GM21381 (cell line): ENCODE measurements at regions not wholly inside any gene's neighbourhood (a gene's known extent, or its start where the extent isn't known, plus 50 kb on each side); places are given as distances from the start of the nearest gene placed in this dataset.

Source experiments
- ATAC-seq: cut with Tn5 transposase; IDR thresholded peaks from one replicate; pipeline ENCODE4 v1.9.1; 2021; ENCODE audit warnings: mild to moderate bottlenecking, moderate library complexity; ENCODE audit not compliant: unreplicated experiment

DNA sequence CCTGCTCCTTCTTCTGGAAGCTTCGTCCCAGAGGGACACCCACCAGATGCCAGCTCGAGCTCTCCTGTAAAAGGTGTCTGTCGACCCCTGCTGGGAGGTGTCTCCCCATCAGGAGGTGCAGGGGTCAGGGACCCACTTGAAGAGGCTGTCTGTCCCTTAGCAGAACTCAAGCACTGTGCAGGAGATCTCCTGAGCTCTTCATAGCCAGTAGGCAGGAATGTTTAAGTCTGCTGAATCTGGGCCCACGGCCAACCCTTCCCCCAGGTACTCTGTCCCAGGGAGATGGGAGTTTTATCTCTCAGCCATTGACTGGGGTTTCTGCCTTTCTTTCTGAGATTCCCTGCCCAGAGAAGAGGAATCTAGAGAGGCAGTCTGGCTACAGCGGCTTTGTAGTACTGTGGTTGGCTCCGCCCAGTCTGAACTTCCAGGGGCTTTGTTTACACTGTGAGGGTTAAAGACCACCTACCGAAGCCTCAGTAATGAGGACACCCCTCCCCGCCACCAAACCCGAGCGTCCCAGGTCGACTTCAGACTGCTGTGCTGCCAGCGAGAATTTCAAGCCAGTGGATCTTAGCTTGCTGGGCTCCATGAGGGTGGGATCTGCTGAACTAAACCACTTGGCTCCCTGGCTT lies 1383.0 kb upstream of the TENM3 start:
- ATAC-seq: no peak

DNA sequence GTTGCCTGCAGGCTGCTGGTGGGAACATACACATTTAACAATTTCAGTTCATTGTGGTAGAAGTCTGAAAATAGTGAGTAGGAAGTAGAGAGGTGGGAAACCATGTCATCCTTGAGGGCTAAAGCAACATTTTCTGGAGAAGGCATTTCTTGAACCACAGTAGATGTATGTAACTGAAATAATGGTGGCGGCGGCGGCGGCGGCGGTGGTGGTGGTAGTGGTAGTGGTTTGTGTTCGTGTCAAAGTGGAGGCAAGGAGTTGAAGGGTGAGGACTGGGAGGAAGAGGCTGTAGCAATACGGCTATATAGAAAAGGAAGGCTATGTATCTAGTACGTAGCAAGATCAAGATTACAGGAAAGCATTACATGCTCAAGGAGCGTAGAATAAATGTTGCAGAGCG lies 1381.6 kb upstream of the TENM3 start:
- no peak for ATAC-seq

DNA sequence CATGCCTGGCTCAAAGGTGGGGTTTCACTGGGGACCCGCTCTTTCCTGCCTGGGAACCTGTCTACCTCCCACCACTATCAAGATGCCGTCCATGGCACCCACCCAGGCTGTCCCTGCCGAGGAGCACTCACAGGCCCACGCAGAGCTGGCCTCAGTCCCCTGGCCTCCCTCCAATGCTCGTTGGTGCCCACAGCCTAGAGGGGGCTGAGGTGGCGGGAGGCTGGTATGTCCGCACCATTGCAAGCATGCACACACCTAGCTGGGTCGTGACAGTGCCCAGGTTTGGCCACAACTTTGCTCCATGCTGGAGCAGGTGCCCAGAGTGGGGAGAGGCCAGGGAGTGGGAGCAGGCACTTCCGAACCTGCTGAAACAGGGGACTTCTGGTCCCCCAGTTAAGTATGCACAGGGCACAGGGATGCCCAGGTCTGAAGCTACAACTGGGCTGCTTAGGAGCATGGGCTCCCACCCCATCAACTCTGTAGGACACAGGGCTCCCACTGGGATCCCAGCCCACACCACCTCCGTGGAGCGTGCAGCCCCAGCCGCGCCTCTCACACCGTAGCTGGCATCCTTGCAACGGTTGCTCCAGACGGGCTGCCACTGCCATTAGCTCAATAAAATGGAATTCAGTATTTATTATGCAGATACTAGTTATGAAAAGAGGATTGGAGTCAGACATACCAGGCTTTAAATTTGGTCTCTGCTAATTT lies 1376.1 kb upstream of the TENM3 start:
- ATAC-seq: no peak

DNA sequence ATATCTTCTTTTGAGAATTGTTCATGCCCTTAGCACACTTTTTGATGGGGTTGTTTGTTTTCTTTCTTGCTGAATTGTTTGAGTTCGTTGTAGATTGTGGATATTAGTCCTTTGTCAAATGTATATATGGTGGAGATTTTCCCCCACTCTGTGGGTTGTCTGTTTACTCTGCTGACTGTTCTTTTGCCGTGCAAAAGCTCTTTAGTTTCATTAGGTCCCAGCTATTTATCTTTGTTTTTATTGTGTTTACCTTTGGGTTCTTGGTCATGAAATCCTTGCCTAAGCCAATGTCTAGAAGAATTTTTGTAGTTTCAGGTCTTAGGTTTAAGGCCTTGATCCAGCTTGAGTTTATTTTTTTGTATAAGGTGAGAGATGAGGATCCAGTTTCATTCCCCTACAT lies 1372.6 kb upstream of the TENM3 start:
- ATAC-seq: no peak

DNA sequence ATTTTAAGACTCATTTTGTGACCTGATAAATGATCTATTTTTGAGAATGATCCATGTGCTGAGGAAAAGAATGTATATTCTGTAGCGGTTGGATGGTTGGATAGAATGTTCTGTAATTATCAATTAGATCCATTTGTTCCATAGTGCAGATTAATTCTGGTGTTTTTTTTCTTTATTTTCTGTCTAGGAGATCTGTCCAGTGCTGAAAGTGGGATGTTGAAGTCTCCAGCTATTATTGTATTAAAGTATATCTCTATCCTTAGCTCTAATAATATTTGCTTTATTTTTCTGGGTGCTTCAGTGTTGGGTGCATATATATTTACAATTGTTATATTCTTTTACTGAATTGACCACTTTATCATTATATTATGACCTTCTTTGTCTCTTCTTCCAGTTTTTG lies 1344.9 kb upstream of the TENM3 start:
- ATAC-seq: no peak

DNA sequence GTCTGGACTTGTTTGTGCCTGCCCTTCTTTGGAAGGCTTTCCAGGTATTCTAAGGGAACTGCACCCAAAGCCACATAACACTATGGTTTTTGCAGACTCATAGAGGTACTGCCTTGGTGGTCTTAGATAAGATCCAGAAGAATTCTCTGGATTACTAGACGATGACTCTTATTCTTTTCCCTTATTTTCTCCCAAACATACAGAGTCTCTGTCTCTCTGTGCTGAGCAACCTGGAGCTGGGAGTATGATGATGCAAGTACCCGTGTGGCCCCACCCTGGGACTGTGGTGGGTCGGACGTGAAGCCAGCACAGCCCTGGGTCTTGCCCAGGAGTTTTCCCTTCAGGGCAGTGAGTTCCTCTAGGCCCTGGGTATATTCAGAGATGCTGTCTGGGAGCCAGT lies 1342.4 kb upstream of the TENM3 start:
- no peak for ATAC-seq

DNA sequence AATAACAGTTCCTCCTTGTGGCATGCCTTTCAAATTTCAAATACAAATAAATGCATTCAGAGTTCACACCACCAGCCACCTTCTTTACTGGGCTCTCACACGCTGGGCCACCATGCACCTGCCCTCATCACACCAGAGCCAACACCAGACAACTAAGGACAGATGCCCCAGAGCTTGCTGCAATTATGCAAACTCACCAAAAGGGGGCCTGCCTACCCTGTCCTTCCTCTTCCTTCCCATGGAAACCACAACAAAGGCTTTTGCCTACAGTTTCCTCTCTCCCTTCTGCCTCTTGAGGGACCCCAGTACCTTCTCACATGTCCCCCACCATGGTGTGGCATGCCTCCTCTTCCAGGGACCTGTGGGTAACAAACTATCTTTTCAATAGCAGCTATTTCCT lies 1333.9 kb upstream of the TENM3 start:
- no peak for ATAC-seq

DNA sequence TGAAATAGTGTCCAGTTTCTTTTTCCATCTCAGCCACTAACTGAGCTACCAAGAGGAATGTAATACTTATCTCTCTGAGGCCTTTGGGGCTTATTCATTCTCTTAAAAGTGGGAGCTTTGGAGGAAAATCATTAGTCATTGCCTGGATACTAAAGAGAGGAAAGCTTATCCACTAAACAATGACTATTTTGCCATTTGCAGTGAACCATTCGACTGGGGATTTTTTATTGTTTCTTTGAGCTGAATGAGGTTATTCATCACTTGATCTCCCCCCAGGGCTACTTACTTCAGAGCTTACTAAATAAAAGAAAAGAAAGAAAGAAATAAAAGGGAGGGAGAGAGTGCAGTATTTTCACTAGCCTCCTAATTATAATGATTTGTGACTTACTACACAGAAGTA lies 1329.5 kb upstream of the TENM3 start:
- ATAC-seq: no peak

DNA sequence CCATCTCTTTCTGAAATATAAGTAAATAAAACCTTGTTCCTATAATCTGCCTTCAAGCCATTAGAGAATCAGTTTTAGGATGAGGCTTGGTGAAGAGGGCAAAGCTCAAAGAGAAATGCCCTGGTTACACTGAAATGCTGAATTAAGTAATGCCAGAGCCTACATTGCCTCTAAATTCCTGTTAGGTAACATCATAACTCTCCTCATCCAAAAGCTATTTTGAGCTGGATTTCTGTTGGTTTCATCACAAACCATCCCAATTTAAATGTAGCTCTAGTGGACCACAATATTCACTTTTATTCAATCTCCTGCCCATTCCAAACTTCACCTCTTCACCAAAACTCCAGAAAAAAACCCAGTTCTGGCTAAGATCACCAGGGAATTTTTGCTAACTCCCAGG lies 1319.7 kb upstream of the TENM3 start:
- no peak for ATAC-seq

DNA sequence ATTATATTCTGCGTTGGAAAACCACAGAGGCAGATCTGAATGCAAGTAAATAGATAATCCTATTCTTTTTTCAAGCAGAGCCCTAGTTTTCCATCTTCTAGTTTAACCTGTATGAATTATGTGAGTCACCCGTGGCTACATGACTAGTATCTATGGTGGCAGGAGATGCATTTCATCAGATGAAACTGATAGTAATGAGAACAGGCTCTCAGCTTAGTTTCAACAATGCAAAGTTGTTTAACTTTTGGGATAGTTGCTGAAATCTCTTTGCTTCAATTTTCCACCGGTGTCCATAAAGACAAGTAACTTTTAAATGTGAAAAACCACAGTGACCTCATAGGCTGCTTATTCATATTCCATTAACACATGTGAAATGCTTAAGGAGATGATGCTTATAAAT lies 1317.4 kb upstream of the TENM3 start:
- ATAC-seq: no peak

DNA sequence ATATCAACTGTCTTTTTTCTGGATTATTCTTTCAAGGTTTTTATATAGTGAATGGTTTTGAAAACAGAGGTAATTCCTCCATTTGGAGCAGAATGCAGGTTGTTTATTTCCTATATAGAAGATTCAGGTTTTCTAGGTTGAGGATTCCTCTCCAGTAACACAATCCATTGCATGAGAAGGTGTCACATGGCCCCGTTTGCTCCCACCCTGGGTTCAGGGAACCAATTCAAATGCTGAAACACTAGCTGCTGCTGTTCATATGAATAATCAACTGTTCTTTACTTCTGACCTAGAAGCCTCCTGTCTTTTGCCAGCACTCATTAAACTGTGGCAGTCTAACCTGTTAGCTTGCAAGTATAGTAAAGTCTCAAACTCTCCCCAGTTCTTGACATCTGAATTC lies 1316.9 kb upstream of the TENM3 start:
- ATAC-seq: no peak

DNA sequence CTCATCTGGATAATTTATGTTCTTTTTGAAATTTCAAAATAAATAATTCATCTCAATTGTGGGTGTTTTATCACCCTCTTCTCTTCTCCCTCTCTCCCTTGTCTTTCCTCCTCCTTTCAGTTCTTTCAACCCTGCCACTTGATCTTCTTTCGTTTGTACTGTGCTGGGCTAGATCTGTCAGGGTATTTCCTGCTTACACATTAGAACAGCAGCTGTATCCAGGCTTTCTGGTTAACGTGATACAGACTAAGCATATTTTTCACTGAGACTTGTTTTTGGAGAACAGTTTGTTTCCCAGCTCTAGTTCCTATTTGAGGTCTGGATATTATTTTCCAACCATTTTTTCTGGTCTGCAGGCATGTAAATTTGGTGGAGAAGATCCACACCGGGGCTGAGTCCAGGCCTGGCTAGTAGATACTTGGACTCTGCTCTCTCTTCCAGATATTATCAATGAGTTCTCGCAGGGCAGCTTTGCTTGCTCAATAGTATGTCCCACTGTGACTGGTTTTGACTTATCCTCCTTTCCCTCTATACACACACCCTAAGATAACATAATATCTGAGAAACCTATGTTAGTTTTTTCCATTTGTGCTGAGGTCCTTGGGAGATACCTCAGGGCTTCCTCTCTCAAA lies 1310.7 kb upstream of the TENM3 start:
- ATAC-seq: no peak

DNA sequence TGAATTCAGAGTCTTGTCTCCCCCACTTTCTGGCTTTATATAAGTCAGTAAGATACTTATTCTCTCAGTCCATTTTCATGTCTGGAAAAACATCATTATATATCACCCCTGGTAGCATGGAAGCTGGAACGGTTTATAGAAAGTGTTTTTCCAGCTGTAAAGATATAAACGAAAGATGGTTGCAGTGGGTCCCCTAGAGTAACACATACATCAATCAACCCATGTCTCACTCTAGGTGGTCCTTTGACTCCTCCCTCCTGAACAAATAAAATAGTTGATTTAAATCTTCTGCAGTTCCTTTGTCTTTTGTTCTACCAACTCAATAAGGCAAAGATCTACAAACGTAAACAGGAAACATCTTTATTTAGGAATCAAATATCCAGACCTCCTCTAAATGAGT lies 1306.1 kb upstream of the TENM3 start:
- ATAC-seq: no peak

DNA sequence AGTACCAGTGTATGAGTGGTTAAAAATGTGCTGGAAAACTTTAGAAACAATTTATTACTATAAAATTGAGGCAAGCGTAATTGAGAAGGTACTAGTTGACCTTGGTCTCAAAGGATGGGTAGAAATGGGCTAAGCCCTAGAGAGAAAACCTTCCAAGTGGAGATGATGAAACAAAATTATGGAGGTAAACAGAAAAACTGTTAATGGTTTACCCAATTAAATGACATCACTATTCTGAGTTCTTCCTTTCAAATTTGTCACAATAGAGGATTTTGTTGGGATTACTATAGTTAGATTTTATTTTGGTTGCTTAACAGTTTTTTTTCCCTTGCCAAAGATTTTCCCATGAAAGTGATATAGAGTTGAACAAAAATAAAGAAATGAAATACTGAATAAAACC lies 1302.5 kb upstream of the TENM3 start:
- ATAC-seq: no peak

DNA sequence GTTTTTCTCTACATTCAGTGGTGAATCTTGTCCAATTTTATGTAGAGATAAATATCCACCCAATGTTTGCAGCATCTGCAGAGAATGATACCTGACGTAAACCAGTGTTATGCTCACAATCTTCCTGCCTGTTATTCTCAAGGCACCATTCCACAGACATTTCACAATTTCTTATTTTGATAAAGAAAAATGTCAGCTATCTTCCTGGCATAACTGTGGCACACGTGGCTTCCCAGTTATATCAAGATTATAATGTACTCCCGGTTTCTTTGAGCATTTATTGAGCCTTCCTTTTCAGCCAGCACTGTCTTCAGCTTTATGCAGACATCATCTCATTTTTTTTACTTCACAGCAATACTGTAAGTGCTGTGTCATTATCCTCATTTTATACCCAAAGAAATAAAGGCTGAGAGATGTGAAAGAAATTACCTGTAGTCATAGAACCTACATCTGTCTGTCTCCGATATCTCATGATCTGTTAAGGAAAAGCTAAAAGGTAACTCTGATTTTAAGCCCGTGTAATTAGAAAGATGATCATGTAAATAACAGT lies 1300.8 kb upstream of the TENM3 start:
- ATAC-seq: no peak

DNA sequence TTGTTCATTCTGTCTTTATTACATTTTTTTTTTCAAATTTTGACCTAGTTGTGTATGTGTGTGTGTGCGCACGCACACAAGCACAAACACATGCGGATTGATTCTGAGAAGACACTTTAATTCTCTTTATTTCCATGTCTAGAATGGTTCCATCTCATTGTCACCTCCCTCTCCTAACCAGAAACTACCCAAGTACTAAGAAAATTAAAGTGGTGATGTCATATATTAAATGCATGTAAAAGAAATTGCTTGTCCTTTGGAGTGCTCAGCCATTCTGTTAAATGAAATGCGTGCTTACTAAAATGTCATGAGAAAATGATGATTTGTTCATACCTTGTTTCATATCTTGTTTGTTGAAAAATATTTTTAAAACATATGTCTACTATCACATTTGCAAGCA lies 1297.0 kb upstream of the TENM3 start:
- ATAC-seq: no peak

DNA sequence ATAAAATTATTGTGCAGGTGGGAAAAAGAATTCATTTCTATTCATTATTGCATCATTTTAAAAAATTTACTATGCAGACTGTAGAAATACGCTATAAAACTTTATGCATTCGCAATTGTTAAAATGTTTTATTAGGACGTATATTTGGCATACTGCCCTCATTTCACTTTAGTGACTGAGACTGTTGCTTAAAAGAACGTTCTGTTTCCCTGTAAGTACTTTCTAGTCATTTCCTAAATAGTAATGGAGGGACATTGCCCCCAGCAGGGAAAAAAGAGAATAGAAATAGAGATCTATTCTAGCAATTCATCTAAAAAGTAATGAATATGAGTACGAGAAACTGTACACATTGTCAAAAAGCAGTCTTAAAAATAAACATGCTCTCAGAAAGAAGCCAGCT lies 1295.8 kb upstream of the TENM3 start:
- ATAC-seq: no peak

DNA sequence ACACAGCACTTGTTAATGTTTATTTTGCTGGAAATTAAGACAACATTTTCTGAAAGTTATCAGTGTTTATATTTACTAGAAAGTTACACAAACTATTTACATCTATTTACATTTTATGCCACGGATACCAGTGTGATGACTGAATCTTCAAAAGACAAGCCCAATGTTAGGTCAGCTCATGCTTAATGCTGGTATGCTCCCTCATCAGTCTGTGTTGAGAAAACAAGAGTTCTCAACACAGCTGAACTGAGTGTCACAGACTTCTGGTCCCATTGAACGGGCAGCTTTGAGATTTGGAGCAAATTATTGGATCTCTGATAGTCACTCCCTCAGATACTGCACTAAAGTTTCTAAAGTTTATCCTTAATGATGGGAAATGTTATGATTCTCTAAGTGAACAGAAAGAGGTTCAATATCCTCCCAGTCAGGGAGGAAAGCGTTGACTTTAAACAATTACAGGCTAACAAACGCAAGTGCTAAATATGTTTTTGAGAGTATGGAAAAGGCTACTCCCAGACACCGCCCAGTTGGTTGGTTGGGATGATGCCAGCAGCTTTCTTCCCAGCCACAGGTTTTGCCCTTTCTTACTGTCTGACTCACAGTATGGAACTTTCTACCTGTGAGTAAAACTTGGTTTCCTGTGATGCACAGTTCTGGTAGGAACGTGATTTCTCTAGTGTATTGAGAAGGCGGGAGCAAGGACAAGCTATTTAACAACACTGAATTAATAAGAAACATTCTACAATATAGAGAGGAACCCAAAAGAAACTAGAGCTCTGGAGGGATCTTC lies 1293.6 kb upstream of the TENM3 start:
- ATAC-seq: no peak

DNA sequence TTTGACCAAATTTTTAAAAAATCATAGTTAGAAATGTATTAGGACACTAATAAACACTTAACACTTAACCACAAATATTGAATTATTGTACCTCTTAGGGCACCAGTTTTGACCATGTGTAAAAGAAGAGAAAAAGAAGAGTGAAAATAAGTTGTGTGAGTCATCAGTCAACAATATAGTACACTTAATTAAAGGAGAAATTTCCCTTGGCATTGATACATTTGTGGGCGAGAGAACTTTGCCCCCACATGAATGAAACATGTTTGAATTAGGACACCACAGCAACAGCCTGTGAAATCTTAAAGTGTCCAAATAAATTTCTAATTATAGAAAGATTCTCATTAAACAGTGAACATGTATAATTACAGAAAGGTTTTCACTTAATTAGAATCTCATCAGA lies 1292.8 kb upstream of the TENM3 start:
- no peak for ATAC-seq

DNA sequence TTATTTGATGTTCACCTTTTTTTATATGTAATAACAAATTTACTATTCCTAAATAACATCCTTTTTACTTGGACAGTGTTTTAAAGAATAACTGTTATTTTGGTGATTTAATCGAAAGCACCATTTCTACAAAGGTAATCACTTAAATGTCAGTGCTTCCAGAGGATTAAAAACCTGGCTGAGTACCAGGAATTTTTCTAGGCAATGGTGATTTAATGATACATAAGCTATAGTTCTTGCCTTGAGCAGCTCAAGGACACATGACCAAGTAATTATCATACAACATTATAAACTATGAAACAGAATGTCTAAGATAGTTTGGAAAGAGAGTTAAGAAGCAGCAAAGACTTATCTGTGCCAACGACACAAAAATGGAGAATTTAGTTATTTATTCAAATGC lies 1291.9 kb upstream of the TENM3 start:
- no peak for ATAC-seq

DNA sequence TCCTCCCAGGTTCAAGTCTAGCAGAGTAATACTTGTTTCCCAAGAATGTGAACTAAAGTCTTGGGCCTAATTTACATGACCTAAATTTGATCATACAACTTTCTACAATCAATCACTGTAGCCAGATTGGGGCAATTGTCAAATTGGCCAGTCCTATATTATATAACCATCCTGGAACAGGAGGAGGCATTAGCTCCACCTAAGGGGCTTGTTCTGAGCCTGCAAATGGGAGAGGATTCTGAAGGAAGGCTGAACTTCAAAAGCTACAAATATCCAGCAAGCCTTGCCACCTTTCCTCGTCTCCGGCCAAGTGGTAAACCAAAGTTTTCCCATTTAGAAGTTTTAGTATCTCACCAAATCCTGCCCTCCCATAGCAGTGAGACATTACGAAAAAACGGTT lies 1289.6 kb upstream of the TENM3 start:
- no peak for ATAC-seq
